Suppressor macrophage (primary cell): ENCODE measurements at regions not wholly inside any gene's neighbourhood (a gene's known extent, or its start where the extent isn't known, plus 50 kb on each side); places are given as distances from the start of the nearest gene placed in this dataset.

Experiments
- DNase-seq, 4 experiments: peaks; one replicate each; pipeline ENCODE4 v3.0.0-alpha.2; 2020 to 2022

- no peak for DNase-seq
These were observed 118.0 kb upstream of the CD93 start for GRCh38 chr20:23203951-23204730.

- DNase-seq: no peak
These were observed 117.2 kb upstream of the CD93 start for GRCh38 chr20:23203310-23203709.

DNA sequence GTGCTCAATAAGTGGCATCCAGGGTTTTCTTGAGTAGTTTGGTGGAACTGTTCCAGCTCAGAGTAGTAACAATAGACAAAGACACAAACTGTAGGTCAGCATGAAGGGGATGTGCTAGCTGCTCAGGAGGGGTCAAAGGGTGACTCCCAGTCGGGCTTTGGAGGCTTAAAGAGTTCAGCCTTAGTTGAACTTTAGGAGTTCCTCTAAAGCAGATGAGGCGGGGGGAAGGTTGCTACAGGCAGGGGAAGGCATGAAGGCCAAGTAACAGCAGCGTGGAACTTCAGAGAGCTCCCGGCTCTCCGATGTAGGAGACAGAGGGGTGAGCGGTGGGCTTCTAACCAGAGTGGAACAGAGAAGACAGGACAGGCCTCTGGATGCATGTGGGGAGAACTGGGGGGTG is 115.5 kb upstream of the CD93 start:
- peak in 3 of 4 experiments; percentile 37 to 51 (median 39) for DNase-seq

- no peak for DNase-seq
These were observed 114.8 kb upstream of the CD93 start for GRCh38 chr20:23200914-23201313.

DNA sequence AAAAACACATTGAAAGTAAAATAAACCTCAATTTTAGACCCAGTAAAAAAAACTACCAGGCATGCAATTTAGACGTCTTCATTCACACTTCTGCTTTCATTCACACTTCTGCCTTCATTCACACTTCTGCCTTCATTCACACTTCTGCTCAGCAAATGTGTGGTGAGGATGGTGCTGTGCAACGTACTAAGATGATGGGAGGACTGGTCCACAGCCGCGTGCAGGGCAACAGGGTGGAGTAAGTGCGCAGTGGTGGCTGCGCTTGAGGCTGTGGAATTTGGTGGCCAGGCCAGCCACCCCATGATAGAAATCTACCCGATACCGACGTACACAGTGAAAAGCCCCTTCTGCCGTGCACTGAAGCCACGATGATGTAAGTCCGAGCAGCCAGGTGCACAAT is 114.3 kb upstream of the CD93 start:
- DNase-seq: peak in 3 of 4 experiments; percentile 39 to 72 (median 53)

DNA sequence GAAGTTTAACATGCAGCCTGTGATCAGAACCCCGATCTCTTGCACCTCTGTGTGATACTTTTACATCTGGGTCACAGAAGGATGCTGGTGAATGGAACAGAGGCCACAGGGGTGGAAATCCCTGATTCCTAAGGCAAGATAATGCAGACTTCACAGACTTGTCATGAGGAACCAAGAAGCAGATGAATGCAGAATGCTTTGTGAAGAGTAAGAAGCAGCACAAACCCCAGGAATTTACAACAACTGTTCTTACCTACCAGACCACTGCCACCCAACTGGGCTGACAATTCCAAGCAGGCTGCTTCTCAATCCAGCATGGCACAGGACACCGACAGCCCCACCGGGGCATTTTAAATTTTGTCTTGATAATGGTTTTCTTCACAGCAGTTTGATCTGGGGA is 113.2 kb upstream of the CD93 start:
- DNase-seq: no peak

DNA sequence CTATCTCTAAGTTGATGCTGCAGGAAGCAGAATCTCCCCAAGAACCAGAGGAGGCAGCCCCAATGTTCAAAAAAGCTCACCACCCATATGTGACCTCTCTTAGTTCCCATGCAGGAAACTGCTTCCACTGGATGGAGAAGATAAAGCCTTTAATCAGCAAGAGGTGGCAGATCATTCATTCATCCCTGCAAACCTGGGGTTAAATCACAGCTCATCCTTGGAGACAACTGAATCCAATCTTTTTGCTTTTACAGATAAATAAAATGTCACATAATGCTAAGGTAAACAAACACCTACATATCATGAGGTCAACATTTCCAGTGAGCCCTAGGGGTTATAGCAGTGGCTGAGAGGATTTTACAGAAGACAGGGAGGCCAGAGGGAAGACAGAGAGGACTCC is 112.7 kb upstream of the CD93 start:
- no peak for DNase-seq

- DNase-seq: peak in 1 of 4 experiments; percentile 17
These were observed 111.7 kb upstream of the CD93 start for GRCh38 chr20:23197836-23198235.

DNA sequence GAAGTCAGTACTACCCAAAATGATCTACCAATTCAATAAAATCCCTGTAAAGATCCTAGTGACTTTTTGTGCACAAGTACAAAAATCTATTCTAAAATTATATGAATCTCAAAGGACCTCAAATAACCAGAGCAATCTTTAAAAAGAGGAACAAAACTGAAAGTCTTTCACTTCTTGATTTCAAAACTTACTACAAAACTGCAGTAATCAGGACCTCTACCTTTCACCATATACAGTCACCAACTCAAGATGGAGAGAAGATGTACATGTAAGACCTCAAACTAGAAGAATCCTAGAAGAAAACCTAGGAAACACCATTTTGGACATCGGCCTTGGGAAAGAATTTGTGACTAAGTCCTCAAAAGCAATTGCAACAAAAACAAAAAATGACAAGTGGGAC is 109.5 kb upstream of the CD93 start:
- DNase-seq: peak in 2 of 4 experiments; percentile 78 to 83

- peak; percentile 57 to 87 (median 74) for DNase-seq
These were observed 107.8 kb upstream of the CD93 start for GRCh38 chr20:23193801-23194384.

DNA sequence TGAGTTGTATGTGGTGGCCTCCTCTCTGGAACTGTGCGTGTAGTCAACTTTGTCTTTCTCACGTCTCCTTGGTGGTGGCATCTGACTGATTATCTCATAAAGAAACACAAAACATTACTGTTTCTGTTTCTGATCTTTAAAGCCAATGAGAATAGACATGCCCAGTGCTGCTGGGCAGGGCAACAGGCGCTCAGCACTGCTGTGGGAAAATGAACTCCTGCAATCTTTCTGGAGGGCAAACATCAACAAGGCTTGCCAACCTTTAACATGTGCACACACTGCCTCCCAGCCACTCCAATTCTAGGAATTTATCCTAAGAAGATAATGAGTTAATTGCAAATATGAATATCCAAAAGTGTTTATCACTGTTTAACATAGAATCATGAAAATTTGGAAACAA is 106.3 kb upstream of the CD93 start:
- no peak for DNase-seq

GRCh38 chr20:23190557-23190956 is 104.4 kb upstream of the CD93 start:
- no peak for DNase-seq

DNA sequence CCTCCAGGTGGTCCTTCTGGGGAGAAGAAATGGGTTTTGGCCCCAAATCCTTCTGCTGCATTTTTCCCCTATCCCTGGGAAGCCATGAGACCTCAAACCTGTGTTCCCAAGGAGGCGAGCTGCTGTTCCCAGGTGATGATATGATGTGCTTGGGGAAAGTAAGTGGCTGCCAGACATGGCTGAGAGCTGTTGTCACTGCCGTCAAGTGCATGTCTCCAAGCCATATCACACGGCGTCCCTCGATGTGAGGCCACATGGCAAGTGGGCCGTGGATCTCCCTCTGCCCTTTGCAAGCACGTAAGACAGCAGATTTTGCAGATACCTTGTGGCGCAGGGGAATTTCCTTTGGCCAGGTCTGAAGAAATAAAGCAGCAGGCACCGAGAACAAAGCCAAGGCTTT is 103.7 kb upstream of the CD93 start:
- no peak for DNase-seq

DNA sequence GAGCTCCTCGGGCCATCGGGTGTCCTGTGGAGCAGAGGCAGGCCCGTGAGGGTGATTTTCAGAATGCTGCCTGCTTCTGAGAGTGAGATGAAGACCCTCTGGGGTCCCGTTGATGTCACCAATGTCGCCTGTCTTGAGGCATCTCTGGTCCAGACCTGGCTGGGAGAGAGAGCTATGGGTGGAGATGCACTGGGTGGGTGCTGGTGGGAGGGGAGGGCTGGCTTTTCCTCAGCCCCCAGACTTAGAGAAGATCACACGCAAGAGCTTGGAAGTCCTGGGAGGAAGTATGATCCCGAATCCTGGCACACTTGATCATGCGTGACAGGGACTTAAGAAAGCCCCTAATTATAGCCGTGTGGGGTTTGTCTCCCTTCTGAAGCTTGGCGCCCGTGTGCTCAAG is 103.2 kb upstream of the CD93 start:
- no peak for DNase-seq

DNA sequence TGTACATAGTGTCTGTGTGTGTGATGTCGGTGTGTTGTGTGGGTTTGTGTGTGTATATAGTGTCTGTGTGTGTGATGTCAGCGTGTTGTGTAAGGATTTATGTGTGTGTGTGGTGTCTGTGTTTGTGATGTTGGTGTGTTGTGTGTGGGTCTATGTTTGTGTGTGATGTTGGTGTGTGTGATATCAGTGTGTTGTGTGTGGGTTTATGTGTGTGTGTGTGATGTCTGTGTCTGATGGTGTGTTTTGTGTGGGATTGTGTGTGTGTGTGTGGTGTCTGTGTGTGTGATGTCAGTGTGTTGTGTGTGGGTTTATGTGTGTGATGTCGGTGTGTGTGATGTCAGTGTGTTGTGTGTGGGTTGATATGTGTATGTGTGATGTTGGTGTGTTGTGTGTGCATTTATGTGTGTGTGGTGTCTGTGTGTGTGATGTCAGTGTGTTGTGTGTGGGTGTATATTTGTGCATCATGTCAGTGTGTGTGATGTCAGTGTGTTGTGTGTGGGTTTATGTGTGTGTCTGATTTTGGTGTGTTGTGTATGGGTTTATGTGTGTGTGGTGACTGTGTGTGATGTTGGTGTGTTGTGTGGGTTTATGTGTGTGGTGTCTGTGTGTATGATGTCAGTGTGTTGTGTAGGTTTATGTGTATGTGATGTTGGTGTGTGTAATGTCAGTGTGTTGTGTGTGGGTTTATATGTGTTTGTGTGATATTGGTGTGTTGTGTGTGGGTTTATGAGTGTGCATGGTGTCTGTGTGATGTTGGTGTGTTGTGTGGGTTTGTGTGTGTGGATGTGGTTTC is 102.4 kb upstream of the CD93 start:
- no peak for DNase-seq

DNA sequence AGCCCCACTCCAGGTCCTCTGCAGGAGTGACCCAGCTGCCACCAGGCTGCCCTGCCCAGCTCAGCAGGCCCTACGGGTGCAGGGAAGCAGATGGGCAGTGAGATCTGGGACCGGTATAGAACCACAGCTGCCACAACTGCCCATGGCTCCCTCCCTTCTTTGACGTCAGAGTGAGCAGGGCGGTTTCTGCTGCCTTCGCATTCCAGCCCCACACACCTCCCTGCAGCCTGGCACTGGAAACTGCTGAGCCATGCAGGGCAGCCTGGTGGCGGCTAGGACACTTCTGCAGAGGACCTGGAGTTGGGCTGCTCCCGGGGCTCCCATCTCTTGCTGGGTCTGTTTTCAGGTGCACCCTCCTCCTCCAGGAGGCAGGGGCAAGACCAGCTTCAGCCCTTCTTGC is 101.6 kb upstream of the CD93 start:
- peak in 3 of 4 experiments; percentile 32 to 42 (median 33) for DNase-seq

- DNase-seq: no peak
These were observed 100.7 kb upstream of the CD93 start for GRCh38 chr20:23186808-23187207.

- no peak for DNase-seq
These were observed 94.4 kb upstream of the CD93 start for GRCh38 chr20:23180451-23180921.

DNA sequence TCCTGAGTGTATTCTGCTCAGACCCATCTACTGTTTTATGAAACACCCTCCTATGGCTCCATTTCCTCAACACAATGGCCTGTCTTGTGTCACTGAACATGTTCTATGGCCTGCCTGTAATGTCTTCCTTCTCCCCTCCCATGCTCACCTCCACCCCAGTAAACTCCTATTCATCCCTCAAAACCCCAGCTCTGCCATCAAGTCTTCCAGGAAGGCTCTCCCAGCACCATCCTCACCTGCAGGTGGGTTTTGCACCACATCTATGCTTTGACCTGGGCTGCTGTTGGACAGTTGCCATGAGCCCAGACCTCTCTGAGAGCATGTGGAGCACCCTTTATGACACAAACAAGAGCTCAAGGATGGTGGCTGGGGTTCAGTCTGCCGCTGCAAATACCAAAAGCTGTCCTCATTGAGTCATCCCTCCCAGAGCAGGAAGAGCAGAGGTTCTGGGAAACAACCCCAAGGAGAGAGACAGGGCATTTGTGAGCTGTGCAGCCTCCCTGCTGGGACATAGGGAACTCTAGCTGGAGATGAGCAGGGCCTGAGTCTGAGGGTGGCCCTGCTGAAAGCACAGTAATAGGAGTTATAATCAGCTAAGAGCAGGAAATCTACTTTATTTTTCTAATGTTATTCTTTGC is 93.8 kb upstream of the CD93 start:
- DNase-seq: no peak

DNA sequence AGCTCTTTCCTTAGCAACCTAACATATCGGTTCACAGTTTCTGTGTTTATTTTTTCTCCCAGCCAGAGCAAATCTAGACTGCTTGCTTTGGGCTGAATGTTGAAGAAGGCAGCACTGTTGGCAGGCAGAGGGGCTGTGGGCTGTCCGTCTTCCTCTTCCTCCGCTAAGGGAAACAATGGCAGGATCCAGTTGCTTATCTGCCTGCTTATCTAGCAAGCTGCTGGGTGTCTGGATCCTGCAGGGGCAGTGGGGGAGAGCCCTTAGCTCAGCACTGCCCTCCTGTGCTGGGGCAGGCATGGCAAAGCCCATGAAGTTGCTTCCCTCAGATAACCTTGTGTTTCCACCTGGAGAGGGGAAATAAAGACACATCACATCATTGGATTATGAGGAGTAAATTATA is 92.7 kb upstream of the CD93 start:
- DNase-seq: peak in 1 of 4 experiments; percentile 41

- DNase-seq: no peak
These were observed 88.7 kb upstream of the CD93 start for GRCh38 chr20:23174821-23175220.

DNA sequence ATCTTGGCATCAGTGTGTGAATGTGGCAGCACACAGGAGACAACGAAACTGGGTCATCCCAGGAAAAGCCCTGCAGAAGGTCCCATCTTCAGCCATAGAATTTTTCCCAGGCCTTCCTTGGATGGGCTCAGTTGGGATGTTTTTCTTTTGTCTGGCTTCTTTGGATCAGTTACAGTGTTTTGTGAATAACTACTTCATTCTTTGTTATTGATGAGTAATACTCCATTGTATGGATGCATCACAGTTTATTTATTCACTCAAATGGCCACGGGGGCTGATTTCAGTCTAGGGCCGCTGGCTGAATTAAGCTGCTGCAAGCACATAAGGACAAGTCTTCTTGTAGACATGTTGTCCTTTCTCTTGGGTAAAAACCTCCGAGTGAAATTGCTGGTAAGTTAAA is 81.3 kb upstream of the CD93 start:
- DNase-seq: no peak

DNA sequence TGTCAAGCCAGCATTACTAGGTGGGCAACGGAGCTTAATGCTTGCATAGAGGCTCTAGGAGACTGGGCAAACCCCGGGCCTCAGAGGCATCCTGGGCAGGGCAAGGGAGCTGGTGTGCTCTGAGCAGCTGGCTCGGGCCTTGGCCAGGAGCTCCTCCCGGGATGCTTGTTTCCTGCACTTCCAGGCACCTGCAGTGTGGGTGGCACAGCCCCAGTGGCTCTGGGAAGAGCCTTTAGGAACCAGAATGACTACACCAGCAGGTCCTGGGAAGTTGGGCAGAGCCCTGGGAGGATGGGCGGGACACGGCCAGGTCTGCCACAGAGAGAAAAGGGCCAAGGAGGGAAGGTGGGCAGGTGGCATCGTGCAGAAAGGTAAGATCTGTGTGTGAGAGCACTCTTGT is 80.4 kb upstream of the CD93 start:
- no peak for DNase-seq
